Stimulated activated CD4-positive, alpha-beta T cell treated with anti-CD3 and anti-CD28 coated beads, Interleukin-2, amount 100 ng/mL, for 24 hours (primary cell): ENCODE measurements at regions not wholly inside any gene's neighbourhood (a gene's known extent, or its start where the extent isn't known, plus 50 kb on each side); places are given as distances from the start of the nearest gene placed in this dataset.
"Not testable (repeated sequence)": the region's sequence is repeated elsewhere in the genome, so short reads cannot be mapped to it uniquely, and the experiment has no call there.

ENCODE experiments used
- DNase-seq, 2 donors: peaks; one replicate each; pipeline ENCODE4 v3.0.0-alpha.2; 2020

DNA sequence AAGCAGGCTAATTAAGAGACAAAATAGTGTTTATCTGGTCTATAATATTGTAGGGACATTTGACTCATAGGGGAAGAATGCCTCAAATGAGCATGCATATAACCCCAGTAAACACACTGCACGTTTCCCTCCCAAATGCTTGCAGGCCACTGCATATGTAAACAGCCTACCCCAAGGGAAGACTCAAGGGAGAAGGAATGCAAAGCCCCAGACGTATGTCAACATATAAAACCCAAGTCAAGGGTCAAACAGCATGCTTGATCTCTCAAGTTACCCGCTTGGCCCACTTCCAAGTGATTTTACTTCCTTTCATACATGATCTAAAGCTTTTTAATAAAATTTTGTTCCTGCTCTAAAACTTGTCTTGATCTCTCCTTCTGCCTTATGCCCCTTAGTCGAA lies 1090.0 kb downstream of the OTOL1 start:
- DNase-seq: no peak

DNA sequence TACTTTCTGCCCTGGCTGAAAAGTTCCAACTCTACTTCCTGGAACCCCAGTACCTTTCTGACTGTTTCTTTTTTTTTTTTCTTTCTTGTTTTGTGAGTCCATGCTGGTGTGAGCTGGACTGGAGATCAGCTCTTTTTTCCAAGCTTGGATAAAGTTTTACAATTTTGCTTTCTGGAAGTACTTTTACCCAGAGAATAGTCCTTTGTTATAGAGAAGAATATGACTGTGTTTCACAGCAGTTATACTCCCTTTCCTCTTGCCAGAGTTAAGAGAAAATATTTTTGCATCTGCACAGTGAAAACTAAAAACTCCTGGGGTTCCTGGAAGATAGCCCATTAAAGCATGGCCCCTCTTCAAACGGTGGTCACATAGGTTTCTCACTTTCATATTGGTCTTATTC lies 1100.6 kb downstream of the OTOL1 start:
- no peak for DNase-seq

DNA sequence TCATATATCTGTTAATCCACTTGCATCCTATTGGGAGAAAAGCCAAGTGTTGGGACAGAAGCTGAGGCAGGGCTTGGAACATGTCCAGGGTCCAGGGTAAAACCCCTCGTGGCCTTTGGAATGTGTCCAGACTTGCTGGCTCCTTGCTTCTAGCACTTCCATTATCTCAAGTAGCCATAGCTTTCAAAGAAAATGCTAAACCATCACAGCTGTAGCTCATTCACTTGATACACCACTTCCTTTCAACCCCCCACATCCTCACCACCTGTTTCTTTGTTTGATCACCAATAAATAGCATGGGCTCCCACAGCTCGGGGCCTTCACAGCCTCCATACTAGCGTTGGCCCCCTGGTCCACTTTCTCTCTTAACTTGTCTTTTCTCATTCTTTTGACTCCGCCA lies 1101.9 kb downstream of the OTOL1 start:
- not testable (repeated sequence) for DNase-seq

DNA sequence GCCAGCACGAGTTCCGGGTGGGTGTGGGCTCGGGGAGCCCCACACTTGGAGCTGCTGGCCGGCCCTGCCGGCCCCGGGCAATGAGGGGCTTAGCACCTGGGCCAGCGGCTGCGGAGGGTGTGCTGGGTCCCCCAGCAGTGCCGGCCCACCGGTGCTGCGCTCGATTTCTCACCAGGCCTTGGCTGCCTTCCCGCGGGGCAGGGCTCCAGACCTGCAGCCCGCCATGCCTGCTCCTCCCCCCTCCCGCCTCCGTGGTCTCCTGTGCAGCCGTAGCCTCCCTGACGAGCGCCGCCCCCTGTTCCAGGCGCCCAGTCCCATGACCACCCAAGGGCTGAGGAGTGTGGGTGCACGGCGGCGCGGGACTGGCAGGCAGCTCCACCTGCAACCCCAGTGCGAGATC lies 1103.1 kb downstream of the OTOL1 start:
- not testable (repeated sequence) for DNase-seq

DNA sequence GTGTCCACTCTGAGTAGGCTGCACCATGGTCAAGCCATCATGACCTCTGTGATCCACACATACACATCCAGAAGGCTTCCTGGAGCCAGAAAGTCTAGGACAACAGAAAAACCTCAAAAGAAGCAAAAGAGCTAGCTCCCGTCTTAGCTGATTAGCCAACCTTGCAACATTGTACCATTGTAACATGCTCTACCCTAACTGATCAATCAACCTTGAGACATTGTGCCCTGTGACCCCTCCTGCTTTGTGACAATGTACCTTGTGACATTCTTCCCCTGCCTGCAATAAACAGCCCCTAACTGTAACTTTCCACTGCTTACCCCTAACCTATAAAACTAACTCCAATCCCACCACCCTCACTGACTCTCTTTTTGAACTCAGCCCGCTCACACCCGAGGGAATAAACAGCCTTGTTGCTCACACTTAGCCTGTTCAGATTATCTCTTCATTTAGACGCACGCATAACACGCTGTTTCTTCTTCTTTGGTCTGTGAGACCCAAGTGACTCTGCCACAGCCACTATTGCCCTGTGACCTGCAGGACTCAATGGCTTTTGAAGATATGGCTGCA lies 1104.6 kb downstream of the OTOL1 start:
- no peak for DNase-seq

DNA sequence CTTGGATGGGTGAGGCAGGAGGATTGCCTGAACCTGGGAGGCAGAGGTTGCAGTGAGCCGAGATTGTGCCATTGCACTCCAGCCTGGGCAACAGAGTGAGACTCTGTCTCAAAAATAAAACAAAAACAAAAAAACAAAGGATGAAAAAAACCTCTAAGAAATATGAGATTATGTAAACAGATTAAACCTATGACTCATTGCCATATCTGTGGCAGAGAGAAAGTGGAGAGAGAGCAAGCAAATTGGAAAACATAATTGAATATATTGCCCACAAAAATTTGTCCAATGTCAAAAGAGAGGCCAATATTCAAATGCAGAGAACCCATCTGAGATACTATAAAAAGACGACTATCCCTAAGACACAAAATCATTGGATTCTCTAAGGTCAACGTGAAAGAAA lies 1106.0 kb downstream of the OTOL1 start:
- no peak for DNase-seq

DNA sequence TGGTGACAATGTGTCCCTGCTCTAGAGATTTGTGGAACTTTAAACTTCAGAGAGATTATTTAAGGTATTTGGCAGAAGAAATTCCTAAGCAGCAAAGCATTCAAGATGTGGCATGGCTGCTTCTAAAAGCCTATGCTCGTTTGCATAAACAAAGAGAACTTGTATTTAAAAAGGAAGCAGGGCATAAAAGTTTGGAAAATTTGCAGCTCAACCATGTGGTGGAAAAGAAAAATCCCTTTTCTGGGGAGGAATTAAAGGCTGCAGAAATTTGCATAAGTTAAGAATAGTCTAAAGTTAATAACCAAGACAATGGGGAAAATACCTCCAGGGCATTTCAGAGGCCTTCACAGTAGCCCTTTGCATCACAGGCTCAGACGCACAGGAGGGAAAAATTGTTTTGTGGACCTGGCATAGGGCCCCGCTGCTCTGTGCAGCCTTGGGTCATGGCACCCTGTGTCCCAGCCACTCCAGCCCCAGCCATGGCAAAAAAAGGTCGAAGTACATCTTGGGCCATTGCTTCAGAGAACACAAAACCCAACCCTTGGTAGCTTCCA lies 1109.1 kb downstream of the OTOL1 start:
- DNase-seq: no peak

DNA sequence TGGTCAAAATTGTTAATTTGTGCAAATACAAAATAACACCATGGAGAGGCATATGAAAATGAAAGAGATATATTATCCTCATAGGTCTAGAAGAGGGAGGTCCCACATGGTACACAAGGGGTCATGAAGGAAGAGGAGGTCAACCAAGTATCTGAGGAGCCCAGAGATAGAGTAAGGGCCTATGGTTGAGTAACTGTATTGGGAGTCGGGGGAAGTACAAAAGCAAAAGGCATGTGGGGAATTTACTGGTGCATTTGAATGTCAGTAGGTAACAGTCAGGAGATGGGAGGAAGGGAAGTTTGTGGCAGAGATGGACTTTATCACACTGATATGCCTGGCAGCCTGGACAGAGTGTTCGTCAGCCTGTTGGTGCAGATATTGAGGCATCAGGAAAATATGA lies 1113.7 kb downstream of the OTOL1 start:
- DNase-seq: no peak

DNA sequence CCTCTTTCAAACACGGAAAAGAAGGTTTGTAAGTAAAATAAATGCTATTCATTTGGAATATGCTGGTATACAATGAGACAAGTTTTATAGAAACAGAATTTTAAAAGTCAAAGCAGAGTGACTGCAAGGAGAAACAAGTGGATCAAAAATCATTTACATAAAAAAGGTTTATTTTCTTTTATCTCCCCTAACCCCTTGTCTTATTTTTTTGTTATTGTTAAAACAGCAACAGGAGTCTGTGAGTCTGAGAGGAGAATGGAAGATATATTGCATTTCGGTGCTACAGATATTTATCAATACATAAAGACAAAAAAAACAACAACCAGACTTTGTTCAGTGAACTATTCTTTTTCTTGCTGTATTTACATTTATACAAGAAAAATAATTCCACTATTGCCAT lies 1116.4 kb downstream of the OTOL1 start:
- DNase-seq: no peak

DNA sequence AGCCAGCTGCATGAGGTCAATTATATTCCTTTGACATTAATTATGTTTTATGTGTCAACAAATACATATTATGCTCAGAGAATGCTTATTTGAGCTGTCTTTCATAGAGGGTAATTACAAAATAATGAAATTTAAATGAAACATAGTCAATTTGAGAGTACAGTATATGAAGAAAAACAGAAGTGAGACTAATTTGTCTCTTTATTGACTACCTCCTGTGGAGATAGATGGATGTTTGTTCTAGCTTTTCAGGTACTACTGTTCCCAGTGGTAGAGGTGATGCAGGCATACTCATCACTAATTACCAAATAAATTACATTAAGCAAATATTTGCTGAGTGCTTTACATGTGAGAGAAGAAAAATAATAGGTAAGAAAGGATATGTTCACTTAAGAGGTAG lies 1129.6 kb downstream of the OTOL1 start:
- no peak for DNase-seq

DNA sequence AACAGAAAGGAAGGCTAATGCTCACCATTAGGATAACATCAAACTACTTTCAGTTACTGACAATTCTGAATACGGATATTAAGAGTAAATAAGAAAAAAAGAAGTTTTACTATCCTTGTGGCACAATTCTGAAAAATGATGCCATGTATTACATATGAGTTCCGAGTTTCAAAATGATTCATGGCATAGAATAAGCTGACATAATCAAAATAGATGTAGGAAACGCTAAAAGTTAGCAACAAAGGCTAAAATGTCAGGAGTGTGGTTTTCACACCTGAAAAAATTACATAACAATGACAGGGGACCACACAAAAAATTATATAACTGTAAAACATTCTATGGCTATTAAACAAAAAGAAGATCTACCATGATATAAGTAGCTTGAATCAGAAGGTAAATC lies 1131.9 kb downstream of the OTOL1 start:
- DNase-seq: no peak

DNA sequence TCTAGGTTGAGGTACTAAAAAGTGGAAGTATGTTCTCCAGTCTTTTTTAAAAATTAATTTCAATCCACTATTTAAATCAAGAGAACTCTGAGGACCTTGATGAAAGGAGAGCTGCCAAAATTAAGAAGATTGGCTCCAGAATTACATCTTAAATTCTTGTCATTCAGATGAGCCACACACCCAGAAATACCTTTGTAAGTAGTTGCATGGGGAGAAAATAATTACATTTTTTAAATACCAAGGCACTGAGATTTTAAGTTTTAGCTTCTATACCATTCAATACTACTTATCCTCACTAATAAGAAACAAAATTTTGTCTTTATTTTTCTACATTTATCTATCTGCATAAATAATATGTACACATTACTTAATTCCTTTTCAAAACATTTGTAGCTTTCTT lies 1132.8 kb downstream of the OTOL1 start:
- DNase-seq: no peak

DNA sequence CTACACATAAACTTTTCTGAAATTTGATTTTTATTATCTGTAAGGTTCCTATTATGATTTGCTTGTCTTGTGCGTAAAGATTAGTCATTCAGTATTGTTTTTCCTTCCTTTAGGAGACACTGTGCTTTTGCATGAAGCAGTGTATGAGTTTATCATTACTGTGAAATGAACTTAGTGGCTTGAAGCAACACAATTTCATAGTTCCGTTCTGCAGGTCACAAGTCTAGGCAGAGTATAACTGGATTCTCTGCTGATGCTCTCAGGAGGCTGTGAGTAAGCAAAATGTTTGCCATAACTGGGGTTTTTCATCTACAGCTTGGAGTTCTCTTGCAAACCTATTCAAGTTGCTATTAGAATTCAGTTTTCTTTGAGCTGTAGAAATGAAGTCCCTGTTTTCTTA lies 1136.1 kb downstream of the OTOL1 start:
- no peak for DNase-seq

DNA sequence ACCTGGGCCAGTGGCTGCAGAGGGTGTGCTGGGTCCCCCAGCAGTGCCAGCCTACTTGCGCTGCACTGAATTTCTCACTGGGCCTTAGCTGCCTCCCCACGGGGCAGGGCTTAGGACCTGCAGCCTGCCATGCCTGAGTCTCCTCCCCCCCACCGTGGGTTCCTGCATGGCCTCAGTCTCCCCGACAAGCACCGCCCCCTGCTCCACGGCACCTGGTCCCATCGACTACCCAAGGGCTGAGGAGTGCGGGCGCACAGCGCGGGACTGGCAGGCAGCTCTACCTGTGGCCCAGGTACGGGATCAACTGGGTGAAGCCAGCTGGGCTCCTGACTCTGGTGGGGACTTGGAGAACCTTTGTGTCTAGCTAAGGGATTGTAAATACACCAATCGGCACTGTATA lies 1143.6 kb downstream of the OTOL1 start:
- not testable (repeated sequence) for DNase-seq

DNA sequence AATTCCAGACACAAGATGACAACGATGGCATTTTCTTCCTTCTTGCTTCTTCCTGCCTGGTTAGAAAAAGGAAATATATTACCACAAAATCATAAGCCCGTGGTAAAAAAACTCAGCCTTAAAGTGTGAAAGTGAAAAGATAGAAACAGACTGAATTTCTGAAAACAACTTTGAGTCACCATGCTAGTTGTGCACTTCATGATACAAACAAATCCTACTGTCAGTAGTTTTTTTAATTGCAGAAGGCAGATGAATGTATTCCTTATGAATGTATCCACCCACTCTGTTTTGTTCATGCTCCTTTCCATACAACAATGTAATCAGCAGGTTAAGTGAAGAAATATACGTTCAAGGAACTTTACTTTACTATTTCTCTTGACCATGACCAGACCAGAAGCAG lies 1144.7 kb downstream of the OTOL1 start:
- DNase-seq: no peak

DNA sequence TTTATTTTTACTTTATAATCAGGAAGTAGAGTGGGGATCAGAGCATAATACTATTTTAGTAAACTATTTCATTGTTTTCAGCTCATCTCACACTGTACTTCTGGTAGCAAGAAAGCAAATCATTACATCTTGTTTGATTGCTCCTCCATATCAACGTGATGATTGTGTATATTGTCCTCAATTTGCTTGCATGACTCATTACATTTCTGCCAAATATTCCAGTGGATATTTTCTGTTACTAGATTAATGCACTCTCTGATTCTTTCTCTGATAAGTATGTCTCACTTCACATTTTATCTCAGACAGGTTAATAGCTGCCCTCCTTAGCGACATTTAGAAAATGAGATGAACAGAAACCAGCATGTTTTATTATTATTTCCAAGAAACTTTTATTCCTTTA lies 1145.3 kb downstream of the OTOL1 start:
- no peak for DNase-seq

DNA sequence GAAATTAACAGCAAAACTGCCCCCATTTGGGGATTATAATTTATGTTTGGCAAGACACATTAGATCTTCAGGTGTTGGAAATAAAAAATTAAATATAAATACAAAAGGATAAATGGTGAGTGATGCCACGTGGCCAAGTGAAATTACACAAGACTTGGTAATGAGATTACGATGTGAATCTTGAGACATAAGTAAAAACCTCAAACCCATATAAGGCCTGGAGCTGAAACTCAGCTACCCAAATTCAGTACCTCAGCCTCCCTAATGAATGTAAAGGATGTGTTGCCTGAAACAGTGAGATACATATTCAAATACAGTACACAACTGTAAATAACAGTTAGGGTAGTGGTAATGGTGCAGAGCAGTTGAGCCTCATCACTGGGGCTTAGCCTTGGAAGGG lies 1146.6 kb downstream of the OTOL1 start:
- DNase-seq: no peak

DNA sequence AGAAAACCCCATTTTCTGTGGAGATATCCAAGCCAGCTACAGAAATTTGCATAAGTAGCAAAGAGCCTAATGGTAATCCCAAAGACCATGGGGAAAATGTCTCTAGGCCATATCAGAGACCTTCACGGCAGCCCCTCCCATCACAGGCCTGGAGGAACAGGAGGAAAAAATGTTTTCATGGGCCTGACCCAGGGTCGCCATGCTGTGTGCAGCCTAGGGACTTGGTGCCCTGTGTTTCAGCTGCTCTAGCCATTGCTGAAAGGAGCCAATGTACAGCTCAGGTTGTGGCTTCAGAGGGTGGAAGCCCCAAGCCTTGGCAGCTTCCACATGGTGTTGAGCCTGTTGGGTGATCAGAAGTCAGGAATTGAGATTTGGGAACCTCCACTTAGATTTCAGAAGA lies 1150.7 kb downstream of the OTOL1 start:
- no peak for DNase-seq

DNA sequence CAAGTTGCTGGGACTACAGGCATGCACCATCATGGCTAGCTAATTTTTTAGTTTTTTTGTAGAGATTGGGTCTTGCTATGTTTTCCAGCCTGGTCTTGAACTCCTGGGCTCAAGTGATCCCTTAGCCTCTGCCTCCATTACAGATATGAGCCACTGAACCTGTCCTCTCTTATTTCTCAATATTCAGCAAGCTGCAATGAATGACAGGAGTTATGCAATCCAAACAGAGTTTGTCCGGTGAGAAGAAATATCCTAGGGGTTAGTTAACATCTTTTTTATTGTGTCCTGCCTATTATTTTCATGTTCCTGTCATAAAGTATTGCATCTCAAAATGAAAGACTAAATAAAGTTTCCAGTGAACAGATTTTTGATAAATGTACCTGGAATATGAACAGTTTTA lies 1161.4 kb downstream of the OTOL1 start:
- no peak for DNase-seq

DNA sequence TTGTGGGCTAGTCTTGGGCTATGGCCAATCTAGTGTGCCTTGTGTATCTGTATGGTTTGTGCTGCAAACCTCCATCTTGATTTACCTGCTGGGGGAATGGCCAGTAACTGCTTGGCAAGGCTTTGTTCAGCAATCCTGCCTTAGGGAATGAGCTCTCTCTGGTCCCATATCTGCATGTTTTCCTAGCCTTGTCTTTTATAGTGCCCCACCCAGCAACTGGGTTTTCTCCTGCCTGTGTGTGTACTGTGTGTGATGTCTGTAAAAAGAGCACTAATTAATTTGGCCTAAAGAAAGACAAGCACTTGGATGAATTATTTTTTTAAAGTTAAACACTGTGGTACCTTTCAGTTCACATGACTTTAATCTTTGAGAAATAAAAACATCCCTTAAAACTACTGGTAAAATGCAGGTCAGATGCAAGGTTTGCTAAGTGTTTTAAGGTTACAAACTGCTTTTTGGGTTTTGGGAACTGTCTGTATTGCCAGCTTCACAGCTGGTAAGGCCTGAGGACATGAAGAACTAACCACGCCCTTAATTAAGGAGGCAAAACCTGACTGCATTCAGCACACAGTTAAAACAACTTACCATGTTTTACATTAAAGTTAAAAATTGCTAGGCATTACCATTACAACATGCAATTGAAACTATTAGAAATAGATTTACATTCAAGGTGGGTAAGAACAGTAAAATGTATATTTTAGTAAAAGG lies 1169.2 kb downstream of the OTOL1 start:
- no peak for DNase-seq

DNA sequence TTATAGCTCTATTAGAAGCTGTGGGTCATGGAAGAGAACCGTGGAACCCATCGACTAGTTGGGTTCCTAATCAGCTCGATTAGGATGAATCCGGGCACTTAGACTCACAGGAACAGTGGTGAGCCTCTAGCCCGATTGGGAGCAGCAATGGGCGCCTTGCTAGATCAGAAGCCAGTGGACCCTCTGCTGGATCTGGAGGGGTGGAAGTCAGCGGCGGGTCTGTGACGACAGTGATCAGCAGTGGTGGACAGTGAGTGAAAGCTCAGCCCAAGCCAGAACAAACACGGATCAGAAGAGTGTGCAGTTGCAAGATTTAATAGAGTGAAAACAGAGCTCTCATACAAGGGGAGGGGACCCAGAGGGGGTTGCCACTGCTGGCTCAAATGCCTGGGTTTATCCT lies 1170.2 kb downstream of the OTOL1 start:
- DNase-seq: no peak

DNA sequence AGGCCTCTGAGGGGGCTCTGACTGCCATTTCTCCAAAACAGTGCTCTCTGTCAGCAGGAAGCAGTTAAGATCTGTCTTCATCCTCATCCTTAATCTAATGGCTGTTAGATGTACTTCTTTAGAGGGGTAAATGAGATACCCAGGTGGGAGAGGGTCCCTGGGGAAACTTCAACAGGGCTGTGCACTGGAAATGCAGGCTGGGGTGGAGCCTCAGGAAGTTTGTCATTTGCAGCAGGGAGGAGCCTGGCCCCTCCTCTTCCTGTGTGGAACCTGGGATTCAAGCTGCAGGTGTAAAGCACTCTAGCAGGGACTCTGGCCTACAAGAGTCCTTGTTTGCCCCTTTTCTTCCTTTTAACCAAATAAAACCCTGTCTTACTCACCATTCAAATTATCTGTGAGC lies 1173.6 kb downstream of the OTOL1 start:
- DNase-seq: no peak

DNA sequence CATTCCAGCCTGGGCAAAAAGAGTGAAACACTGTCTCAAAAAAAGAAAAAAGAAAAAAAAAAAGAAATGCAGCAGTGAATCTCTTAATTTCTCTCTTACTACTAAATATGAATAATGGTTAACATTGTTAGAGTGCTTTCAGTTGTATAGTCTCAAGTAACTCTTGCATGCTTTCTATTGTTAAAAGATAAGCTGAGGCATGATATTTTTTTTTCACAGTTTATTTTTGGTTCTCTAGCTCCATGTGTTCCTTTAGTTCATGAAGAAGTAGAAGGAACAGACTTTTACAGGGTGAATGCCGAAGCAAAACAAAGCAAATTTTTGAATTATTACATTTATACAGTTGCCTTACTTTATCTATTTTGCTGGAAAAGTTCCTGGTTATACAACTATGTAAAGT lies 1180.9 kb downstream of the OTOL1 start:
- DNase-seq: no peak

DNA sequence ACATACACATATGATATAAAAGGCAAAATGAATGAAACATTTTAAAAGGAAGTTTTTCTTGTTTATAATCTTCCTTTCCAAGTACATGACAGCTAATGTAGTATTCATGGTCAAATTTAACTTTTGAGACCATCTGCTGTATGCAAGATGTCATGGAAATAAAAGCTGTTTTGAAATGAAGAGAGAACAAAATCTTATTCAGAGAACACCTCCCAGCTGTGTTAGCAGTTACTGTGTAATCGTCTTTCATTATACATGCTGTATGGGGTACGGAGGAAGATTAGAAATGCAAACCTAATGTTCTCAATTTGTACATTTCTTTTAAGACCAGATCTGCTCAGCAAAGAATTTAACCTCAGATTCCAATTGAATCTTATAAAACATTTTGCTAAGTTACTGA lies 1182.3 kb downstream of the OTOL1 start:
- DNase-seq: no peak

DNA sequence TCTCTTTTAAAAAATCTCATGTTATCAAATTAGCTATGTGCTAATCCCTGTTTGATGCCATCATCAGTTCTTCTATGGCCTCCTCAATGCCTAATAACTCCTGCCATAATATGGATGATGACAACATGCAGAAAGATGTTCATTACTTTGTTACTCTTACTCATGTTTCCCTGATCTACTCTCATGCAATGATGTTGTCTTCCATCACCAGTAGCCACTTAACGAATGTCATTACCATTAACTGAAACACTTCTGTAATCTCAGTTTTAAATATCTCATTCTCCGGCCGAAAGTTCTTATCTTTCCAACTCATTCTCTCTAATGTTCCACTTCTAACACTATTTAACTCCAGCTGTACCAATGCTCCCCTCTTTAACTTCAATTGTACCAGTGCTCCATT lies 1187.7 kb downstream of the OTOL1 start:
- DNase-seq: no peak
